GM12865 (cell line): ENCODE measurements at regions not wholly inside any gene's neighbourhood (a gene's known extent, or its start where the extent isn't known, plus 50 kb on each side); places are given as distances from the start of the nearest gene placed in this dataset.

Experiments
- DNase-seq: peaks from one replicate; pipeline ENCODE4 v3.0.0; 2010; ENCODE audit warnings: low read depth
- H3K4me3 ChIP-seq: 2 replicates; pipeline ENCODE4 v1.5.1; 2011; ENCODE audit warnings: mild to moderate bottlenecking, low read depth, low read length, control low read depth
- TF ChIP-seq, protein P1 (sequence below): IDR thresholded peaks from 2 replicates; pipeline ENCODE4 v1.5.1; 2011; ENCODE audit warnings: low read length, control low read depth, low read depth, inconsistent platforms; ENCODE audit not compliant: insufficient read depth; ENCODE audit errors: missing control alignments

DNA sequence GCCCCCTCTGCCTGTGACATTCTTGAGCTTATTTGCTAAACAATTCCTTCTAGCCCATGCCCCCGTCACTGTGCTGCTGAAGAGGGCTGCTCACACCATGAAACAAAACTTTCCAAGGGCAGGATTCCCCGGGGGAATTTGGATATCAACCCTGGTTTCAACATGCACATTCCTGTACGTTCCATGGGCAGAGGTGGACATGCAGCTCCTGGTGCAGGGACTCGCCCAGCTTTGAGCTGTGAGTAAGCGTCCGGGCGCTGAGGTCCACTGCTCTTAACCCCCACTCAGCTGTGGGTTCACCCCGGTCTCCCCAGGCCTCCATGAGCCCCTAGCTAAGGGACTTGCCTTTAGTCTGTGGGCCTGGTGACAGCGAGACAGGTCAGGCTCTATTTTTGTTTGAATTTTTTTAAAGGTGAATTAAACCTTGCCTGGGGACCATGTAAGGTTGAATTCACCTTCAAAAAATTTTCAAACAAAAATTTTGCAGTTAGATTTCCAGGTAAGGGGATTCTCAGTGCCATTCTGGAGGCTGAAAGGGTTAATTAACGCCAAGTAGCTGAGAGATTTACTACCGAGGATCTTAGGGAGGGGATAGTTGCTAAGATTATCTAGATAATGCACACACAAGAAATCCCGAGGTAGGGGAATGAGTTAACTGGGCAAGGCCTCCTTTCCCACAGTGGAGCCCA lies 70.3 kb upstream of the SLC22A23 start:
- H3K4me3 ChIP-seq: no peak overlapping the region
- TF ChIP-seq, protein P1, sequence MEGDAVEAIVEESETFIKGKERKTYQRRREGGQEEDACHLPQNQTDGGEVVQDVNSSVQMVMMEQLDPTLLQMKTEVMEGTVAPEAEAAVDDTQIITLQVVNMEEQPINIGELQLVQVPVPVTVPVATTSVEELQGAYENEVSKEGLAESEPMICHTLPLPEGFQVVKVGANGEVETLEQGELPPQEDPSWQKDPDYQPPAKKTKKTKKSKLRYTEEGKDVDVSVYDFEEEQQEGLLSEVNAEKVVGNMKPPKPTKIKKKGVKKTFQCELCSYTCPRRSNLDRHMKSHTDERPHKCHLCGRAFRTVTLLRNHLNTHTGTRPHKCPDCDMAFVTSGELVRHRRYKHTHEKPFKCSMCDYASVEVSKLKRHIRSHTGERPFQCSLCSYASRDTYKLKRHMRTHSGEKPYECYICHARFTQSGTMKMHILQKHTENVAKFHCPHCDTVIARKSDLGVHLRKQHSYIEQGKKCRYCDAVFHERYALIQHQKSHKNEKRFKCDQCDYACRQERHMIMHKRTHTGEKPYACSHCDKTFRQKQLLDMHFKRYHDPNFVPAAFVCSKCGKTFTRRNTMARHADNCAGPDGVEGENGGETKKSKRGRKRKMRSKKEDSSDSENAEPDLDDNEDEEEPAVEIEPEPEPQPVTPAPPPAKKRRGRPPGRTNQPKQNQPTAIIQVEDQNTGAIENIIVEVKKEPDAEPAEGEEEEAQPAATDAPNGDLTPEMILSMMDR: no peak
- DNase-seq: no peak

DNA sequence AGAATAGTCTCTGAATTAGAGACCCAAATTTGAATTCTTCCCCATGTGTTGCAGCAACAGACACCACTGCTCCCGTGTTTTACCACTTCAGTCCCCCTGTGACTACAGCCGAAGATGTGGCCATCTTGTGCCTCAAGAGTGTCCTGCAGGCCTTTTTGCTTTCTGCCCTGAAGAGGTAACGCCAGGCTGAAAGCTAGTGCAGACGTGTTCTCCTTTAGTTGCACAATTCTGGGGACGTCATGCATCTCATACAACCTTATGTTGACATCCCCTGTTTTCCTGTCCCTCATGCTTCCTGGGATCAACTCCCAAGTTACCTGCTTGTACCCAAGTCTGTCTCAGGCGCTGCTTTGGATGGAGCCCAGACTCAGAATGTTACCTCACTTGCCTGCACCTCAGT lies 69.1 kb upstream of the SLC22A23 start:
- H3K4me3 ChIP-seq: no peak overlapping the region
- no peak for DNase-seq
- TF ChIP-seq, protein P1: no peak

DNA sequence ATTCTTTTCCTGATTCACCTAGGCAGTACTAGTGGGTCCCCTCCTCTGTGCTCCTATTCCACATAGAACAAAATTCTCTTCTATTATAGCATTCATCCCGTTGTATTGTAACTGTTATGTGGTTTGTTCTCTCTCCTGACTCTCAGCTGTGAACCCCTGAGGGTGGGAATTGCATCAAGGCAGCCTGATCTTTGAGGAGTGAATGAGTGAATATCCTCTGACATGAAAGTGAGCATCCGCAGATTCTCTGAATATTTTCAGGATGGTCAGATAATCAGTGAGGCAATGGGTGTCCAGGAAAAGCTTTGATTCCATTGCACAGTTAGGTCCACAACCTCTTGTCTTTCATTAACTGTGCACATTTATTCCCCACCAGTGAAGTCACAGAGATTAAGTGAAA lies 67.6 kb upstream of the SLC22A23 start:
- TF ChIP-seq, protein P1: no peak
- H3K4me3 ChIP-seq: no peak overlapping the region
- DNase-seq: no peak

DNA sequence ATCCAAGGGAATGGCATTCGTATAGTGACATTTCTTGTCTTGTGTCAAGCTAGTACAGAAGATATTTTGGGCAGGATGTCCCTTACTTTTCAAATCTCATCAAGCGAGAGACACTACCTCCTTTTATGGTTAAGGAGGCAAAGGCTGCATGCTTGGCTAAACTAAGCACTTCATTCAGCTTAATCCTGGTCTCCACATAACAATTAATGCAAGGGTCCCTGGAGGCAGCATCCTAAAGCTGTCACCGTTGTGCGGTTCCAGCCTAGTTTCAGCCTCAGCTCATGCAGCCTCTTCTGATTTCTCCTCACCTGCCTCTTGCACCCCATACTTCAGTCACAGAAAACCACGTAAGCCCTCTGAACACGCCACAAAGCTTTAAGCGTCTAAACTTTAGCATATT lies 67.1 kb upstream of the SLC22A23 start:
- no peak for DNase-seq

DNA sequence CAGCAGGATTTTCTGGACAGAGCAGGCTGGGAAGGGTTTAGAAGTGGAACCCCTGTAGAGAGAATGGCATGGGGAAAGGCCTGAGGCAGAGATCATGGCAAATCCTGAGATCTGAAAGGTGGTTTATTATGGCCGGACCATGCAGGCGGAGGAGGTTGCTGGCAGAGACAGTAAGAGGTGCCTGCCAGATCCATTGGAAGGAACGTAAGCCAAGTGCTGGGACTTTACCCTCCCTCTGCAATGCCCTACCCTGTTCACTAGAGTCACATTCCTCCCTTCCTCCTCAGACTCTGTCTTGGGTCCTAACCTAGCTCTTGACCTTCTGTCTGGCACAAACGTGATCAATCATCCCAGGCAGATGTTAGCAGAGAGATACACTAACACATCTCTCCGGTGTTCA lies 66.4 kb upstream of the SLC22A23 start:
- TF ChIP-seq, protein P1: no peak
- H3K4me3 ChIP-seq: no peak overlapping the region

More for the DNA sequence above, 67.1 kb upstream of the SLC22A23 start:
- H3K4me3 ChIP-seq: no peak overlapping the region
- TF ChIP-seq, protein P1: no peak

DNA sequence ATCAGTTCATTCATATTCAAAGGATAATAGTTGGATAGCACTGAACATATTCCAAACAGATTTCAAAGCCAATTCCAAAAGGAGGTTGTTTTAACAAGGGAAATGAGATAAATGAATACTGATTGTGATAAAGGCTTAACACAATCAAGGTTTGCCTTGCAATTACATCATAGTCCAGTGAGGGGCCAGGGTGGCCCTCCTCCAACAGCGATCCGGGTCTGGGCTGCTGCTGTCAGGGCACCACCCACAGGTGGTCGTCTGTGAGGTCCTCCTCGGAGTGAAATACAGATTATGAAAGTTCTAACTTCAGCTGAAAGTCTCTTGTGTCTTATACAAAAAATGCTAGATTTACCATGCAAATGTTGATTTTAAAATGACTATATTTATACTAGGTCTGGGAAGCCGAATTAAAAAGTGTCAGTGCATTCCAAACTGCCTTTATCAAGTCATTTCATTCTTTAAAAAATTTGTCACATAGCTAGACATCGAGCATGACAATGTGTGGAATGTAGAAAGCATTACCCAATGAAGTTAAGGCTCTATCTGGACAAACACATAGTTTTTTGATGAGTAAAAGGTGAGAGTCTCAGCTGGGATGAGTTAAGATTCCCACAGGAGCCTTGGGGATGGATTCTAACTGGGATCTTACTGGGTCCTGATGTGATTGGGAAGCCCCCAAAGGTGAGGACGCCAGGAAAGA lies 65.9 kb upstream of the SLC22A23 start:
- TF ChIP-seq, protein P1: no peak
- H3K4me3 ChIP-seq: no peak overlapping the region
- no peak for DNase-seq

More for the DNA sequence above, 66.4 kb upstream of the SLC22A23 start:
- DNase-seq: no peak
